Mammary epithelial cell (primary cell): ENCODE measurements at regions not wholly inside any gene's neighbourhood (a gene's known extent, or its start where the extent isn't known, plus 50 kb on each side); places are given as distances from the start of the nearest gene placed in this dataset.

ENCODE experiments used
- EZH2 ChIP-seq: IDR thresholded peaks from 2 replicates; pipeline ENCODE4 v1.6.1; 2012; ENCODE audit warnings: low read length, inconsistent platforms, borderline replicate concordance
- TF ChIP-seq, protein P1 (sequence below), 2 donors: IDR thresholded peaks in 1 of 2; conservative IDR thresholded peaks in 1 of 2; 2 replicates each; pipeline ENCODE4 v1.5.1; 2011 to 2012; ENCODE audit warnings: inconsistent platforms in 2 of 2, low read length in 2 of 2, mild to moderate bottlenecking in 2 of 2, control low read depth in 1 of 2, low read depth in 1 of 2; ENCODE audit not compliant: insufficient read depth in 1 of 2; ENCODE audit errors: extremely low read depth in 1 of 2

DNA sequence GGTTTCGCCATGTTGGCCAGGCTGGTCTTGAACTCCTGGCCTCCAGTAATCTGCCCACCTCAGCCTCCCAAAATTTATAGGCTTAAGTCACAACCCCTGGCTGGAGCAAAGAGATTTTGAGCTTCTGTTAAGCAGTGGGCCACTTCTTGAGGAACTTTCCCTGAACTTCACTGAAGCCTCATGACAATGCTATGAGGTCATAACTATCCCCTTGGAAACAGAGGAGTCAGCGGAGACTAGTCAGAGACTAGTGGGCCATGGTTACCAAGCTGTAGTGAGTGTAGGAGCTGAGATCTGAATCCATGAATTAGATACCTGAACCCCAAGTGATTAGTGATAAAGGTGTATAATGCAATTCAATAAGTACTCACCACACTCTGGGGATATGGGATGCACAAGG lies 145.1 kb upstream of the MSX1 start:
- TF ChIP-seq, protein P1, sequence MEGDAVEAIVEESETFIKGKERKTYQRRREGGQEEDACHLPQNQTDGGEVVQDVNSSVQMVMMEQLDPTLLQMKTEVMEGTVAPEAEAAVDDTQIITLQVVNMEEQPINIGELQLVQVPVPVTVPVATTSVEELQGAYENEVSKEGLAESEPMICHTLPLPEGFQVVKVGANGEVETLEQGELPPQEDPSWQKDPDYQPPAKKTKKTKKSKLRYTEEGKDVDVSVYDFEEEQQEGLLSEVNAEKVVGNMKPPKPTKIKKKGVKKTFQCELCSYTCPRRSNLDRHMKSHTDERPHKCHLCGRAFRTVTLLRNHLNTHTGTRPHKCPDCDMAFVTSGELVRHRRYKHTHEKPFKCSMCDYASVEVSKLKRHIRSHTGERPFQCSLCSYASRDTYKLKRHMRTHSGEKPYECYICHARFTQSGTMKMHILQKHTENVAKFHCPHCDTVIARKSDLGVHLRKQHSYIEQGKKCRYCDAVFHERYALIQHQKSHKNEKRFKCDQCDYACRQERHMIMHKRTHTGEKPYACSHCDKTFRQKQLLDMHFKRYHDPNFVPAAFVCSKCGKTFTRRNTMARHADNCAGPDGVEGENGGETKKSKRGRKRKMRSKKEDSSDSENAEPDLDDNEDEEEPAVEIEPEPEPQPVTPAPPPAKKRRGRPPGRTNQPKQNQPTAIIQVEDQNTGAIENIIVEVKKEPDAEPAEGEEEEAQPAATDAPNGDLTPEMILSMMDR (conservative IDR thresholded peaks at IDR 0.05 in 1 of 2, IDR thresholded peaks at IDR 0.05 in 1 of 2; ENCODE audit: extremely low read depth in 1 of 2, insufficient read depth in 1 of 2, low read depth in 1 of 2, low read length in 2 of 2) = no peak
- TF ChIP-seq EZH2 = no peak
